ENCODE measurements at regions not wholly inside any gene's neighbourhood (a gene's known extent, or its start where the extent isn't known, plus 50 kb on each side); places are given as distances from the start of the nearest gene placed in this dataset.

GRCh38 chr9:78468974-78469576 lies 172.2 kb downstream of the PSAT1 start:
- DNase-seq (no peak), FAIRE-seq (no peak)

GRCh38 chr9:78470216-78470615 lies 173.3 kb downstream of the PSAT1 start:
- ATAC-seq (no peak), FAIRE-seq (no peak), DNase-seq (no peak)
- Histone ChIP-seq H3K4me3 (no peak overlapping the region), H3K36me3 (no peaks in the 10 kb centered on the region), H3K4me1 (no peaks in the 10 kb centered on the region), H3K9me3 (no peaks in the 10 kb centered on the region), H3K27me3 (no peaks in the 10 kb centered on the region), H3K27ac (no peak overlapping the region)
- intact Hi-C loops (cut with DNase I), result no loop called here
- no peak for TF ChIP-seq CTCF (IDR thresholded peaks at IDR 0.05)

More at GRCh38 chr9:78468974-78469576, 172.2 kb downstream of the PSAT1 start:
- no peaks in the 10 kb centered on the region for H3K27me3 ChIP-seq
- no peaks in the 10 kb centered on the region for H3K36me3 ChIP-seq
- intact Hi-C loops (cut with DNase I), result no loop called here
- TF ChIP-seq CTCF (IDR thresholded peaks at IDR 0.05), result no peak
- no peak overlapping the region for H3K4me3 ChIP-seq
- ATAC-seq, result no peak
- H3K27ac ChIP-seq, result no peak overlapping the region
- no peaks in the 10 kb centered on the region for H3K4me1 ChIP-seq
- WGBS, 2 donors, result 56 to 63% methylated on average over 5 of the region's 5 CpGs
- H3K9me3 ChIP-seq, result no peaks in the 10 kb centered on the region

GRCh38 chr9:78470741-78471140 lies 173.8 kb downstream of the PSAT1 start:
- FAIRE-seq, result no peak
- Histone ChIP-seq H3K36me3 (no peaks in the 10 kb centered on the region), H3K4me1 (no peaks in the 10 kb centered on the region), H3K9me3 (no peaks in the 10 kb centered on the region), H3K4me3 (no peak overlapping the region), H3K27me3 (no peaks in the 10 kb centered on the region), H3K27ac (no peak overlapping the region)
- no peak for ATAC-seq
- no peak for DNase-seq
- TF ChIP-seq CTCF (IDR thresholded peaks at IDR 0.05), result no peak
- intact Hi-C loops (cut with DNase I), result no loop called here
- WGBS, 2 donors, result 78 to 87% methylated on average over 5 of the region's 5 CpGs

GRCh38 chr9:78472111-78472510 lies 175.2 kb downstream of the PSAT1 start:
- no peaks in the 10 kb centered on the region for H3K4me1 ChIP-seq
- H3K36me3 ChIP-seq, result no peaks in the 10 kb centered on the region
- intact Hi-C loops (cut with DNase I), result no loop called here
- no peak for TF ChIP-seq CTCF (IDR thresholded peaks at IDR 0.05)
- H3K27ac ChIP-seq, result no peak overlapping the region
- FAIRE-seq (no peak), DNase-seq (no peak), ATAC-seq (no peak)
- WGBS, 2 donors, result 67 to 70% methylated on average over 3 of the region's 3 CpGs
- H3K4me3 ChIP-seq, result no peak overlapping the region
- H3K9me3 ChIP-seq, result no peaks in the 10 kb centered on the region
- H3K27me3 ChIP-seq, result no peaks in the 10 kb centered on the region

- Histone ChIP-seq H3K4me1 (no peaks in the 10 kb centered on the region), H3K4me3 (no peak overlapping the region), H3K27me3 (no peaks in the 10 kb centered on the region), H3K9me3 (no peaks in the 10 kb centered on the region), H3K36me3 (no peaks in the 10 kb centered on the region), H3K27ac (no peak overlapping the region)
- no peak for DNase-seq
- intact Hi-C loops (cut with DNase I), result no loop called here
- no peak for FAIRE-seq
- TF ChIP-seq CTCF (IDR thresholded peaks at IDR 0.05), result no peak
- ATAC-seq, result no peak
These were observed 182.5 kb downstream of the PSAT1 start for GRCh38 chr9:78479441-78479840.

Data from pancreas (tissue), 10 donors.